SU-DHL-6 (cell line): ENCODE measurements at regions not wholly inside any gene's neighbourhood (a gene's known extent, or its start where the extent isn't known, plus 50 kb on each side); places are given as distances from the start of the nearest gene placed in this dataset.

Experiments used
- H2AFZ ChIP-seq: fragments of 200-600 bp; sonication (generic); 2 replicates; pipeline ENCODE4 v1.6.1; 2014; ENCODE audit warnings: low read depth, mild to moderate bottlenecking, moderate library complexity, mixed read lengths, antibody characterized with exemption, low read length; ENCODE audit not compliant: severe bottlenecking
- H3F3A ChIP-seq: fragments of 200-600 bp; shearing (Covaris generic); 2 replicates; pipeline ENCODE4 v1.6.0; 2016; ENCODE audit warnings: antibody characterized with exemption, mild to moderate bottlenecking; ENCODE audit not compliant: insufficient read depth
- H3K27ac ChIP-seq: fragments of 200-600 bp; sonication (generic); 2 replicates; pipeline ENCODE4 v1.5.1; 2016; ENCODE audit warnings: low read depth, mild to moderate bottlenecking, low read length, moderate library complexity, mixed read lengths
- H3K27me3 ChIP-seq: fragments of 200-600 bp; sonication (generic), shearing (Covaris generic); 2 replicates; pipeline ENCODE4 v1.6.0; 2014; ENCODE audit warnings: mild to moderate bottlenecking, low read length
- H3K36me3 ChIP-seq: fragments of 200-600 bp; sonication (generic); 2 replicates; pipeline ENCODE4 v1.6.1; 2014; ENCODE audit warnings: mild to moderate bottlenecking, low read length, mixed read lengths
- H3K4me2 ChIP-seq: fragments of 300-600, 200-600 bp; shearing (Covaris generic), sonication (generic); 2 replicates; pipeline ENCODE4 v1.6.0; 2014; ENCODE audit warnings: low read length, low read depth, mild to moderate bottlenecking; ENCODE audit not compliant: poor library complexity, severe bottlenecking
- H3K4me3 ChIP-seq: fragments of 200-600 bp; sonication (generic); 2 replicates; pipeline ENCODE4 v1.5.1; 2014; ENCODE audit warnings: antibody characterized with exemption, low read length, mild to moderate bottlenecking, mixed read lengths; ENCODE audit not compliant: insufficient read depth, poor library complexity, severe bottlenecking
- H3K79me2 ChIP-seq: fragments of 200-600 bp; sonication (generic); 2 replicates; pipeline ENCODE4 v1.6.1; 2014; ENCODE audit warnings: mild to moderate bottlenecking, low read length, moderate library complexity; ENCODE audit not compliant: insufficient read depth
- H3K9ac ChIP-seq: fragments of 200-600 bp; sonication (generic); 2 replicates; pipeline ENCODE4 v1.7.0; 2014; ENCODE audit warnings: mild to moderate bottlenecking, low read length
- H3K9me2 ChIP-seq: fragments of 200-600 bp; sonication (generic); replicated peaks from 2 replicates; pipeline ENCODE4 v1.6.1; 2014; ENCODE audit warnings: low read length; ENCODE audit not compliant: insufficient read depth
- H3K9me3 ChIP-seq: fragments of 200-600 bp; sonication (generic); 2 replicates; pipeline ENCODE4 v1.6.1; 2014; ENCODE audit warnings: low read length, mixed read lengths; ENCODE audit not compliant: insufficient read depth
- H4K20me1 ChIP-seq: fragments of 200-600 bp; sonication (generic); 2 replicates; pipeline ENCODE4 v1.6.1; 2014; ENCODE audit warnings: low read depth, mild to moderate bottlenecking, antibody characterized with exemption, low read length, moderate library complexity, mixed read lengths
- CTCF ChIP-seq: fragments of 200-600 bp; sonication (generic); IDR thresholded peaks from one replicate; pipeline ENCODE4 v1.5.1; 2017; ENCODE audit warnings: antibody characterized with exemption, mild to moderate bottlenecking, low read length, moderate library complexity; ENCODE audit not compliant: insufficient read depth, poor library complexity, severe bottlenecking
- EZH2phosphoT487 ChIP-seq: fragments of 200-600 bp; sonication (generic), shearing (Covaris generic); conservative IDR thresholded peaks from 2 replicates; pipeline ENCODE4 v1.6.1; 2018; ENCODE audit warnings: mild to moderate bottlenecking, antibody characterized with exemption, low read length, moderate library complexity, mixed read lengths

- Histone ChIP-seq H3K36me3 (no peaks in the 10 kb centered on the region), H3K27ac (no peak overlapping the region), H4K20me1 (no peaks in the 10 kb centered on the region), H3K4me2 (no peak overlapping the region), H3F3A (no peaks in the 10 kb centered on the region), H3K4me3 (no peak overlapping the region), H3K27me3 (no peaks in the 10 kb centered on the region), H3K9me2 (no peaks in the 10 kb centered on the region), H3K9ac (no peak overlapping the region), H3K79me2 (no peaks in the 10 kb centered on the region), H3K9me3 (no peaks in the 10 kb centered on the region), H2AFZ (no peak overlapping the region)
- TF ChIP-seq EZH2phosphoT487 (no peak), CTCF (no peak)
Measured at GRCh38 chr4:127578491-127578890, 54.3 kb upstream of the INTU start.

- Histone ChIP-seq H2AFZ (no peak overlapping the region), H3K4me2 (no peak overlapping the region), H3K9ac (no peak overlapping the region), H3K79me2 (no peaks in the 10 kb centered on the region), H4K20me1 (no peaks in the 10 kb centered on the region), H3K9me2 (no peaks in the 10 kb centered on the region), H3K36me3 (no peaks in the 10 kb centered on the region), H3K27me3 (no peaks in the 10 kb centered on the region), H3K9me3 (no peaks in the 10 kb centered on the region), H3K27ac (no peak overlapping the region), H3K4me3 (no peak overlapping the region), H3F3A (no peaks in the 10 kb centered on the region)
- TF ChIP-seq EZH2phosphoT487 (no peak), CTCF (no peak)
Measured at GRCh38 chr4:127578967-127579366, 53.8 kb upstream of the INTU start.

GRCh38 chr4:127579821-127580220, 52.9 kb upstream of the INTU start:
- H3K9me3 ChIP-seq, result no peaks in the 10 kb centered on the region
- H3F3A ChIP-seq, result no peaks in the 10 kb centered on the region
- no peaks in the 10 kb centered on the region for H3K79me2 ChIP-seq
- no peak overlapping the region for H2AFZ ChIP-seq
- no peak overlapping the region for H3K9ac ChIP-seq
- TF ChIP-seq CTCF, result no peak
- TF ChIP-seq EZH2phosphoT487, result no peak
- H3K36me3 ChIP-seq, result no peaks in the 10 kb centered on the region
- H3K4me2 ChIP-seq, result no peak overlapping the region
- H3K9me2 ChIP-seq, result no peaks in the 10 kb centered on the region
- H3K27ac ChIP-seq, result no peak overlapping the region
- no peak overlapping the region for H3K4me3 ChIP-seq
- H4K20me1 ChIP-seq, result no peaks in the 10 kb centered on the region
- no peaks in the 10 kb centered on the region for H3K27me3 ChIP-seq

GRCh38 chr4:127580300-127580699, 52.5 kb upstream of the INTU start:
- Histone ChIP-seq H3K27ac (no peak overlapping the region), H3K4me2 (no peak overlapping the region), H3K9ac (no peak overlapping the region), H3K27me3 (no peaks in the 10 kb centered on the region), H3F3A (no peaks in the 10 kb centered on the region), H3K79me2 (no peaks in the 10 kb centered on the region), H4K20me1 (no peaks in the 10 kb centered on the region), H3K36me3 (no peaks in the 10 kb centered on the region), H3K4me3 (no peak overlapping the region), H3K9me2 (no peaks in the 10 kb centered on the region), H2AFZ (no peak overlapping the region), H3K9me3 (no peaks in the 10 kb centered on the region)
- TF ChIP-seq EZH2phosphoT487 (no peak), CTCF (no peak)
